Colonic mucosa (tissue), 4 donors: ENCODE measurements at regions not wholly inside any gene's neighbourhood (a gene's known extent, or its start where the extent isn't known, plus 50 kb on each side); places are given as distances from the start of the nearest gene placed in this dataset.

ENCODE experiments used
- DNase-seq: peaks from one replicate; pipeline ENCODE4 v3.0.0-alpha.2; 2020
- H3K27ac ChIP-seq: fragments of 200-600 bp; one replicate; pipeline ENCODE4 v1.8.0; 2021
- H3K27me3 ChIP-seq: fragments of 200-600 bp; one replicate; pipeline ENCODE4 v1.8.0; 2021
- H3K36me3 ChIP-seq: fragments of 200-600 bp; one replicate; pipeline ENCODE4 v1.8.0; 2021
- H3K4me1 ChIP-seq: fragments of 200-600 bp; one replicate; pipeline ENCODE4 v1.8.0; 2021; ENCODE audit warnings: mild to moderate bottlenecking
- H3K4me3 ChIP-seq: fragments of 200-600 bp; one replicate; pipeline ENCODE4 v1.8.0; 2021
- H3K9ac ChIP-seq, 2 donors: one replicate each; pipeline ENCODE4 v1.7.0; 2013; ENCODE audit warnings: control low read depth in 2 of 2, low read depth in 2 of 2, low read length in 2 of 2
- H3K9me3 ChIP-seq: fragments of 200-600 bp; one replicate; pipeline ENCODE4 v1.8.0; 2021
- CTCF ChIP-seq: fragments of 200-600 bp; IDR thresholded peaks from one replicate; pipeline ENCODE4 v1.8.0; 2022; ENCODE audit warnings: antibody characterized with exemption, mild to moderate bottlenecking
- intact Hi-C: fragments of 100-400 bp; cut with DNase I; formaldehyde crosslinking; loops from one replicate; pipeline ENCODE4 v1.14.1; 2022
- donor health status: healthy.
- donor health status: DM: no; HTN: no; CAD: no.
- donor health status: DM: no; HTN: no; CAD: no.

- Histone ChIP-seq H3K4me1 (no peaks in the 10 kb centered on the region), H3K9ac (no peak overlapping the region), H3K27me3 (no peaks in the 10 kb centered on the region), H3K27ac (no peak overlapping the region), H3K9me3 (no peaks in the 10 kb centered on the region), H3K36me3 (no peaks in the 10 kb centered on the region), H3K4me3 (no peak overlapping the region)
- intact Hi-C loops, result no loop called here
- no peak for TF ChIP-seq CTCF
- DNase-seq, result no peak
These were observed 148.7 kb upstream of the VRK2 start for GRCh38 chr2:57897920-57898319.

GRCh38 chr2:57899898-57900297, 146.7 kb upstream of the VRK2 start:
- intact Hi-C loops, result loop anchor here (10.0 kb wide), 1 partner anchor 135 kb away; no protein-coding TSS in a partner anchor
- DNase-seq, result no peak
- no peak overlapping the region for H3K9ac ChIP-seq
- TF ChIP-seq CTCF, result no peak
- no peak overlapping the region for H3K27ac ChIP-seq
- no peaks in the 10 kb centered on the region for H3K9me3 ChIP-seq
- no peak overlapping the region for H3K4me3 ChIP-seq
- no peaks in the 10 kb centered on the region for H3K27me3 ChIP-seq
- H3K36me3 ChIP-seq, result no peaks in the 10 kb centered on the region
- H3K4me1 ChIP-seq, result no peaks in the 10 kb centered on the region

- Histone ChIP-seq H3K36me3 (no peaks in the 10 kb centered on the region), H3K9ac (no peak overlapping the region), H3K4me3 (no peak overlapping the region), H3K4me1 (no peaks in the 10 kb centered on the region), H3K27me3 (no peaks in the 10 kb centered on the region), H3K9me3 (no peaks in the 10 kb centered on the region), H3K27ac (no peak overlapping the region)
- DNase-seq, result no peak
- intact Hi-C loops, result loop anchor here (10.0 kb wide), 1 partner anchor 138 kb away; no protein-coding TSS in a partner anchor
- TF ChIP-seq CTCF, result no peak
These were observed 144.0 kb upstream of the VRK2 start for GRCh38 chr2:57902578-57902977.

- Histone ChIP-seq H3K9me3 (no peaks in the 10 kb centered on the region), H3K27ac (no peak overlapping the region), H3K9ac (no peak overlapping the region), H3K27me3 (no peaks in the 10 kb centered on the region), H3K4me3 (no peak overlapping the region), H3K4me1 (no peaks in the 10 kb centered on the region), H3K36me3 (no peaks in the 10 kb centered on the region)
- DNase-seq, result no peak
- intact Hi-C loops, result loop anchor here (2.0 to 10.0 kb wide), 2 partner anchors 141 to 541 kb away; no protein-coding TSS in a partner anchor
- peak; percentile 68 for TF ChIP-seq CTCF
These were observed 140.4 kb upstream of the VRK2 start for GRCh38 chr2:57906152-57906732.

GRCh38 chr2:57907411-57907810, 139.2 kb upstream of the VRK2 start:
- DNase-seq, result no peak
- TF ChIP-seq CTCF, result no peak
- Histone ChIP-seq H3K4me1 (no peaks in the 10 kb centered on the region), H3K36me3 (no peaks in the 10 kb centered on the region), H3K9me3 (no peaks in the 10 kb centered on the region), H3K4me3 (no peak overlapping the region), H3K9ac (no peak overlapping the region), H3K27me3 (no peaks in the 10 kb centered on the region), H3K27ac (no peak overlapping the region)
- intact Hi-C loops, result loop anchor here (2.0 to 10.0 kb wide), 2 partner anchors 143 to 539 kb away; no protein-coding TSS in a partner anchor
